T-cell (primary cell): ENCODE measurements at regions not wholly inside any gene's neighbourhood (a gene's known extent, or its start where the extent isn't known, plus 50 kb on each side); places are given as distances from the start of the nearest gene placed in this dataset.

Source experiments
- ATAC-seq, 4 experiments: fragments of 200-7000 bp in 3 of 4; fragments of 150-1000 bp in 1 of 4; cut with Tn5 transposase; replicated peaks in 1 of 4; 1 replicate in 3 of 4; 2 replicates in 1 of 4; pipeline ENCODE4 v1.10.0; 2021; ENCODE audit warnings: moderate library complexity in 3 of 4, mild to moderate bottlenecking in 2 of 4, moderate number of reproducible peaks in 1 of 4
- CTCF ChIA-PET, 2 donors: fragments of 300-600 bp; sonication (Branson Sonifier 250); formaldehyde crosslinking; loops; one replicate each; lab custom pipeline; 2022; ENCODE audit warnings: antibody characterized with exemption in 2 of 2; lab: Charles Lee
- POLR2A ChIA-PET, 2 donors: fragments of 300-600 bp; sonication (Branson Sonifier 250); formaldehyde crosslinking; loops; one replicate each; lab custom pipeline; 2022; ENCODE audit warnings: antibody characterized with exemption in 2 of 2; lab: Charles Lee
- DNase-seq, 35 experiments: peaks; one replicate each; pipeline versions ENCODE4 v3.0.0 to v3.0.0-alpha.2; 2013 to 2023
- H3K27ac ChIP-seq: one replicate; pipeline ENCODE4 v1.5.1; 2013; ENCODE audit warnings: low read length
- H3K27me3 ChIP-seq, 2 experiments: replicated peaks in 1 of 2; 1 replicate in 1 of 2; 2 replicates in 1 of 2; pipeline versions ENCODE4 v1.6.1 to v1.7.0; 2013; ENCODE audit warnings: low read length in 1 of 2, mixed read lengths in 1 of 2; ENCODE audit not compliant: control insufficient read depth in 2 of 2, insufficient read depth in 2 of 2; ENCODE audit errors: extremely low read depth in 1 of 2
- H3K36me3 ChIP-seq, 2 donors: 1 replicate in 1 of 2; 2 replicates in 1 of 2; pipeline versions ENCODE4 v1.6.1 to v1.7.0; 2013; ENCODE audit warnings: low read length in 1 of 2; ENCODE audit not compliant: control insufficient read depth in 2 of 2, insufficient read depth in 1 of 2; ENCODE audit errors: extremely low read depth in 1 of 2
- H3K4me1 ChIP-seq, 2 experiments: 1 replicate in 1 of 2; 2 replicates in 1 of 2; pipeline versions ENCODE4 v1.6.1 to v1.7.0; 2013; ENCODE audit warnings: low read length in 2 of 2, mixed read lengths in 1 of 2; ENCODE audit not compliant: insufficient read depth in 2 of 2, control insufficient read depth in 1 of 2; ENCODE audit errors: extremely low read depth in 1 of 2
- H3K4me3 ChIP-seq, 2 donors: 1 replicate in 1 of 2; 2 replicates in 1 of 2; pipeline versions ENCODE4 v1.5.1 to v1.7.0; 2013; ENCODE audit warnings: mild to moderate bottlenecking in 2 of 2, low read length in 1 of 2, moderate library complexity in 1 of 2; ENCODE audit not compliant: control insufficient read depth in 1 of 2; ENCODE audit errors: extremely low read depth in 1 of 2
- H3K9me3 ChIP-seq: 2 replicates; pipeline ENCODE4 v1.7.0; 2013
- H3K27ac Mint-ChIP-seq, 2 donors: one replicate each; pipeline ENCODE4 v1.8.0; 2020 to 2021; ENCODE audit warnings: mild to moderate bottlenecking in 2 of 2, mixed read lengths in 2 of 2
- H3K27me3 Mint-ChIP-seq, 2 donors: one replicate each; pipeline ENCODE4 v1.8.0; 2021 to 2022; ENCODE audit warnings: mixed read lengths in 2 of 2
- H3K36me3 Mint-ChIP-seq: one replicate; pipeline ENCODE4 v1.8.0; 2021; ENCODE audit warnings: mixed read lengths
- H3K4me1 Mint-ChIP-seq, 3 donors: one replicate each; pipeline ENCODE4 v1.8.0; 2020 to 2022; ENCODE audit warnings: mixed read lengths in 3 of 3, mild to moderate bottlenecking in 1 of 3
- H3K4me3 Mint-ChIP-seq, 3 donors: one replicate each; pipeline ENCODE4 v1.8.0; 2020 to 2022; ENCODE audit warnings: mild to moderate bottlenecking in 3 of 3, mixed read lengths in 3 of 3, moderate library complexity in 3 of 3
- H3K9me3 Mint-ChIP-seq, 3 donors: one replicate each; pipeline ENCODE4 v1.8.0; 2020 to 2022; ENCODE audit warnings: mixed read lengths in 3 of 3
- WGBS: methylation state at CpG from one replicate; pipeline ENCODE4 v1.1.5; 2013; ENCODE audit warnings: missing lambda C conversion rate; ENCODE audit not compliant: insufficient coverage; 5-methylcytosine and 5-hydroxymethylcytosine counted together

GRCh38 chr4:97103252-97103651 lies 1040.0 kb downstream of the STPG2 start:
- no peak overlapping the region for H3K4me3 Mint-ChIP-seq
- no peaks in the 10 kb centered on the region for H3K27me3 Mint-ChIP-seq
- H3K4me1 Mint-ChIP-seq, result no peaks in the 10 kb centered on the region
- WGBS, result no CpG with 5 or more reads among the region's 2 CpGs
- DNase-seq (no peak), ATAC-seq (no peak)
- no peaks in the 10 kb centered on the region for H3K36me3 Mint-ChIP-seq
- no peaks in the 10 kb centered on the region for H3K4me1 ChIP-seq
- H3K36me3 ChIP-seq, result no peaks in the 10 kb centered on the region
- POLR2A ChIA-PET, result interaction anchor here in 1 of 2 donors (0.5 kb wide), 1 partner anchor 31 kb away, joined by 5 read pairs; no protein-coding TSS in a partner anchor
- H3K27ac ChIP-seq, result no peak overlapping the region
- peaks cover 0 to 8% (median 7%) of the 10 kb centered on the region in 3 donors for H3K9me3 Mint-ChIP-seq
- H3K9me3 ChIP-seq, result no peaks in the 10 kb centered on the region
- H3K27ac Mint-ChIP-seq, result no peak overlapping the region
- no peak overlapping the region for H3K4me3 ChIP-seq
- H3K27me3 ChIP-seq, result no peaks in the 10 kb centered on the region
- CTCF ChIA-PET, result no interaction called here

GRCh38 chr4:97104006-97104405 lies 1039.3 kb downstream of the STPG2 start:
- no peak for DNase-seq
- no peak overlapping the region for H3K27ac Mint-ChIP-seq
- no CpG with 5 or more reads among the region's 2 CpGs for WGBS
- CTCF ChIA-PET, result no interaction called here
- no peaks in the 10 kb centered on the region for H3K4me1 Mint-ChIP-seq
- H3K36me3 Mint-ChIP-seq, result no peaks in the 10 kb centered on the region
- H3K27me3 Mint-ChIP-seq, result no peaks in the 10 kb centered on the region
- Histone ChIP-seq H3K4me1 (no peaks in the 10 kb centered on the region), H3K27ac (no peak overlapping the region), H3K36me3 (no peaks in the 10 kb centered on the region), H3K27me3 (no peaks in the 10 kb centered on the region), H3K4me3 (no peak overlapping the region), H3K9me3 (no peaks in the 10 kb centered on the region)
- H3K4me3 Mint-ChIP-seq, result no peak overlapping the region
- H3K9me3 Mint-ChIP-seq, result peaks cover 0 to 8% (median 7%) of the 10 kb centered on the region in 3 donors
- POLR2A ChIA-PET, result no interaction called here
- ATAC-seq, result no peak

DNA sequence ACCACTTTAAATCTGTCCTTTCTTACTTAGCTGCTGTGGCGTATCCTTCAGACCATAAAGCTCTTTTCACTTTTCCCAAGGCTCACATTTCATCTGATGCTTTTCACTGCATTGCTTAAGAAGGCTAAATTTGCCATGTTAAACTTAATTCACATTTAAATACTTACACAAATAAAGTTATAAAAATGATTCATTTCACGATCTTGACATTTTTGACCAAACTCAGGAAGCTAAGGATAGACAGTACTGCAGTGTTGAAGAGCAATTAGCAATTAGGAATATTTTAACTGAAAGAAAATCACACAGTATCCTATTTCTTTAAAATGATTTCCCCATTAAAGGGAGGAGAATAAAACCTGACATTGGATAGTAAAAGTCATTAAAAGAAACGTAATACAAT lies 1038.6 kb downstream of the STPG2 start:
- Mint-ChIP-seq H3K36me3 (no peaks in the 10 kb centered on the region), H3K4me1 (no peaks in the 10 kb centered on the region), H3K27me3 (no peaks in the 10 kb centered on the region), H3K4me3 (no peak overlapping the region), H3K27ac (no peak overlapping the region), H3K9me3 (peaks cover 0 to 8% (median 7%) of the 10 kb centered on the region in 3 donors)
- ChIA-PET CTCF (no interaction called here), POLR2A (no interaction called here)
- Histone ChIP-seq H3K27me3 (no peaks in the 10 kb centered on the region), H3K4me1 (no peaks in the 10 kb centered on the region), H3K27ac (no peak overlapping the region), H3K4me3 (no peak overlapping the region), H3K36me3 (no peaks in the 10 kb centered on the region), H3K9me3 (no peaks in the 10 kb centered on the region)
- ATAC-seq (no peak), DNase-seq (no peak)
- WGBS, result 90% methylated on average over 1 of the region's 3 CpGs

GRCh38 chr4:97105347-97106099 lies 1037.8 kb downstream of the STPG2 start:
- Mint-ChIP-seq H3K9me3 (peaks cover 0 to 8% (median 7%) of the 10 kb centered on the region in 3 donors), H3K36me3 (no peaks in the 10 kb centered on the region), H3K4me3 (no peak overlapping the region), H3K27me3 (no peaks in the 10 kb centered on the region), H3K4me1 (no peaks in the 10 kb centered on the region), H3K27ac (no peak overlapping the region)
- WGBS, result no CpG with 5 or more reads among the region's 3 CpGs
- Histone ChIP-seq H3K36me3 (no peaks in the 10 kb centered on the region), H3K4me1 (no peaks in the 10 kb centered on the region), H3K27me3 (no peaks in the 10 kb centered on the region), H3K9me3 (no peaks in the 10 kb centered on the region), H3K4me3 (no peak overlapping the region), H3K27ac (no peak overlapping the region)
- CTCF ChIA-PET, result no interaction called here
- POLR2A ChIA-PET, result no interaction called here
- ATAC-seq, result no peak
- no peak for DNase-seq

GRCh38 chr4:97106161-97106560 lies 1037.1 kb downstream of the STPG2 start:
- Mint-ChIP-seq H3K9me3 (peaks cover 0 to 8% (median 4%) of the 10 kb centered on the region in 3 donors), H3K36me3 (no peaks in the 10 kb centered on the region), H3K4me3 (no peak overlapping the region), H3K27me3 (no peaks in the 10 kb centered on the region), H3K4me1 (no peaks in the 10 kb centered on the region), H3K27ac (no peak overlapping the region)
- DNase-seq, result no peak
- ChIA-PET CTCF (no interaction called here), POLR2A (no interaction called here)
- Histone ChIP-seq H3K36me3 (no peaks in the 10 kb centered on the region), H3K4me3 (no peak overlapping the region), H3K9me3 (no peaks in the 10 kb centered on the region), H3K4me1 (no peaks in the 10 kb centered on the region), H3K27ac (no peak overlapping the region), H3K27me3 (no peaks in the 10 kb centered on the region)
- no peak for ATAC-seq

GRCh38 chr4:97110506-97110905 lies 1032.8 kb downstream of the STPG2 start:
- no peak for DNase-seq
- Histone ChIP-seq H3K27me3 (no peaks in the 10 kb centered on the region), H3K27ac (no peak overlapping the region), H3K36me3 (no peaks in the 10 kb centered on the region), H3K4me3 (no peak overlapping the region), H3K9me3 (no peaks in the 10 kb centered on the region), H3K4me1 (no peaks in the 10 kb centered on the region)
- POLR2A ChIA-PET, result no interaction called here
- H3K4me1 Mint-ChIP-seq, result no peaks in the 10 kb centered on the region
- no peak for ATAC-seq
- H3K4me3 Mint-ChIP-seq, result no peak overlapping the region
- no CpG with 5 or more reads among the region's 1 CpG for WGBS
- no peak overlapping the region for H3K27ac Mint-ChIP-seq
- H3K27me3 Mint-ChIP-seq, result no peaks in the 10 kb centered on the region
- CTCF ChIA-PET, result no interaction called here
- H3K9me3 Mint-ChIP-seq, result peaks cover 0 to 3% (median 3%) of the 10 kb centered on the region in 3 donors
- H3K36me3 Mint-ChIP-seq, result no peaks in the 10 kb centered on the region
